Endodermal cell (in vitro differentiated cells): ENCODE measurements at regions not wholly inside any gene's neighbourhood (a gene's known extent, or its start where the extent isn't known, plus 50 kb on each side); places are given as distances from the start of the nearest gene placed in this dataset.

ENCODE experiments used
- DNase-seq: peaks from one replicate; pipeline ENCODE4 v3.0.0-alpha.2; 2017
- H3K27ac ChIP-seq: 2 replicates; pipeline ENCODE4 v1.5.1; 2013; ENCODE audit warnings: mild to moderate bottlenecking, low read depth, low read length, moderate library complexity
- H3K27me3 ChIP-seq: 2 replicates; pipeline ENCODE4 v1.6.1; 2013; ENCODE audit warnings: mild to moderate bottlenecking, low read length, moderate library complexity; ENCODE audit not compliant: insufficient read depth, control insufficient read depth, poor library complexity, severe bottlenecking
- H3K36me3 ChIP-seq: 2 replicates; pipeline ENCODE4 v1.7.0; 2013; ENCODE audit warnings: mild to moderate bottlenecking, low read length, moderate library complexity; ENCODE audit not compliant: control insufficient read depth, insufficient read depth
- H3K4me1 ChIP-seq: one replicate; pipeline ENCODE4 v1.7.0; 2013; ENCODE audit warnings: low read length; ENCODE audit not compliant: control insufficient read depth, insufficient read depth
- H3K4me3 ChIP-seq: 2 replicates; pipeline ENCODE4 v1.5.1; 2013; ENCODE audit warnings: mild to moderate bottlenecking, low read length, moderate library complexity
- H3K9ac ChIP-seq: 2 replicates; pipeline ENCODE4 v1.6.1; 2013; ENCODE audit warnings: mild to moderate bottlenecking, low read length, moderate library complexity; ENCODE audit not compliant: poor library complexity, severe bottlenecking; ENCODE audit errors: extremely low read depth
- H3K9me3 ChIP-seq: 2 replicates; pipeline ENCODE4 v1.6.1; 2013; ENCODE audit warnings: mild to moderate bottlenecking, low read length, moderate library complexity; ENCODE audit not compliant: control insufficient read depth
- H3K27ac Mint-ChIP-seq: 2 replicates; pipeline ENCODE4 v1.8.0; 2020; ENCODE audit warnings: mixed read lengths
- H3K27me3 Mint-ChIP-seq: 2 replicates; pipeline ENCODE4 v1.8.0; 2021; ENCODE audit warnings: mild to moderate bottlenecking, mixed read lengths; ENCODE audit not compliant: insufficient read depth
- H3K36me3 Mint-ChIP-seq: 2 replicates; pipeline ENCODE4 v1.8.0; 2020; ENCODE audit warnings: low read depth, mixed read lengths
- H3K4me1 Mint-ChIP-seq: 2 replicates; pipeline ENCODE4 v1.8.0; 2020; ENCODE audit warnings: mixed read lengths
- H3K4me3 Mint-ChIP-seq: 2 replicates; pipeline ENCODE4 v1.8.0; 2020; ENCODE audit warnings: mild to moderate bottlenecking, moderate library complexity, mixed read lengths
- H3K9me3 Mint-ChIP-seq: 2 replicates; pipeline ENCODE4 v1.8.0; 2020; ENCODE audit warnings: mild to moderate bottlenecking, mixed read lengths
- WGBS, 2 experiments: methylation state at CpG; one replicate each; pipeline versions ENCODE4 v1.1.5 to v1.1.7; 2013; ENCODE audit warnings: missing lambda C conversion rate in 2 of 2, mixed read lengths in 1 of 2; ENCODE audit not compliant: insufficient coverage in 1 of 2, insufficient read length in 1 of 2; 5-methylcytosine and 5-hydroxymethylcytosine counted together
- TF ChIP-seq, protein P1 (sequence below): fragments of 200-600 bp; sonication (generic); conservative IDR thresholded peaks from 2 replicates; pipeline ENCODE4 v1.5.0; 2021; ENCODE audit warnings: antibody characterized with exemption, mild to moderate bottlenecking

DNA sequence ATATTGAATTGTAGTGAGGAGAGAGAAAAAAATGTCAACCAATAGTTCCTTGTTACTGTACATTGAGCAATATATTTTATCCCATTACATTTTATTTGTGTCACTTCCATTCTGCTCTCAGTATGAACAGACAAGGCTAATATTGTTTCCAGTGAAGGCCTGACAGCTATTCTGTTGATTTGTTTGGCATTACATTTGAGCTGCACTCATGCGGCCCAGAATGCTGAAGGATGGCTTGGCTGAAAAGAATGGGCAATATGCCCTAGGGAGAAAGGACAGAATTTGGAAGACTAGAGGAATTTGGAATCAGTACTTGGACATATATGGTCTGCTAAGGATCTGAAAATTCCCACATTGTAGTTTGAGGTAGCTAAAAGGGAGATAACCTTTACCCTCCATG is 1294.4 kb downstream of the CDH8 start:
- no peak overlapping the region for H3K27ac Mint-ChIP-seq
- DNase-seq, result no peak
- TF ChIP-seq, protein P1, sequence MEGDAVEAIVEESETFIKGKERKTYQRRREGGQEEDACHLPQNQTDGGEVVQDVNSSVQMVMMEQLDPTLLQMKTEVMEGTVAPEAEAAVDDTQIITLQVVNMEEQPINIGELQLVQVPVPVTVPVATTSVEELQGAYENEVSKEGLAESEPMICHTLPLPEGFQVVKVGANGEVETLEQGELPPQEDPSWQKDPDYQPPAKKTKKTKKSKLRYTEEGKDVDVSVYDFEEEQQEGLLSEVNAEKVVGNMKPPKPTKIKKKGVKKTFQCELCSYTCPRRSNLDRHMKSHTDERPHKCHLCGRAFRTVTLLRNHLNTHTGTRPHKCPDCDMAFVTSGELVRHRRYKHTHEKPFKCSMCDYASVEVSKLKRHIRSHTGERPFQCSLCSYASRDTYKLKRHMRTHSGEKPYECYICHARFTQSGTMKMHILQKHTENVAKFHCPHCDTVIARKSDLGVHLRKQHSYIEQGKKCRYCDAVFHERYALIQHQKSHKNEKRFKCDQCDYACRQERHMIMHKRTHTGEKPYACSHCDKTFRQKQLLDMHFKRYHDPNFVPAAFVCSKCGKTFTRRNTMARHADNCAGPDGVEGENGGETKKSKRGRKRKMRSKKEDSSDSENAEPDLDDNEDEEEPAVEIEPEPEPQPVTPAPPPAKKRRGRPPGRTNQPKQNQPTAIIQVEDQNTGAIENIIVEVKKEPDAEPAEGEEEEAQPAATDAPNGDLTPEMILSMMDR, result no peak
- H3K27me3 ChIP-seq, result no peaks in the 10 kb centered on the region
- H3K36me3 ChIP-seq, result no peaks in the 10 kb centered on the region
- no peak overlapping the region for H3K4me3 Mint-ChIP-seq
- H3K27ac ChIP-seq, result no peak overlapping the region
- no peaks in the 10 kb centered on the region for H3K9me3 Mint-ChIP-seq
- H3K27me3 Mint-ChIP-seq, result no peaks in the 10 kb centered on the region
- no peaks in the 10 kb centered on the region for H3K9me3 ChIP-seq
- H3K4me3 ChIP-seq, result no peak overlapping the region
- H3K4me1 Mint-ChIP-seq, result no peaks in the 10 kb centered on the region
- H3K4me1 ChIP-seq, result no peaks in the 10 kb centered on the region
- WGBS, 2 experiments, result 98 to 100% methylated on average over 1 of the region's 1 CpG
- H3K9ac ChIP-seq, result no peak overlapping the region
- no peaks in the 10 kb centered on the region for H3K36me3 Mint-ChIP-seq

DNA sequence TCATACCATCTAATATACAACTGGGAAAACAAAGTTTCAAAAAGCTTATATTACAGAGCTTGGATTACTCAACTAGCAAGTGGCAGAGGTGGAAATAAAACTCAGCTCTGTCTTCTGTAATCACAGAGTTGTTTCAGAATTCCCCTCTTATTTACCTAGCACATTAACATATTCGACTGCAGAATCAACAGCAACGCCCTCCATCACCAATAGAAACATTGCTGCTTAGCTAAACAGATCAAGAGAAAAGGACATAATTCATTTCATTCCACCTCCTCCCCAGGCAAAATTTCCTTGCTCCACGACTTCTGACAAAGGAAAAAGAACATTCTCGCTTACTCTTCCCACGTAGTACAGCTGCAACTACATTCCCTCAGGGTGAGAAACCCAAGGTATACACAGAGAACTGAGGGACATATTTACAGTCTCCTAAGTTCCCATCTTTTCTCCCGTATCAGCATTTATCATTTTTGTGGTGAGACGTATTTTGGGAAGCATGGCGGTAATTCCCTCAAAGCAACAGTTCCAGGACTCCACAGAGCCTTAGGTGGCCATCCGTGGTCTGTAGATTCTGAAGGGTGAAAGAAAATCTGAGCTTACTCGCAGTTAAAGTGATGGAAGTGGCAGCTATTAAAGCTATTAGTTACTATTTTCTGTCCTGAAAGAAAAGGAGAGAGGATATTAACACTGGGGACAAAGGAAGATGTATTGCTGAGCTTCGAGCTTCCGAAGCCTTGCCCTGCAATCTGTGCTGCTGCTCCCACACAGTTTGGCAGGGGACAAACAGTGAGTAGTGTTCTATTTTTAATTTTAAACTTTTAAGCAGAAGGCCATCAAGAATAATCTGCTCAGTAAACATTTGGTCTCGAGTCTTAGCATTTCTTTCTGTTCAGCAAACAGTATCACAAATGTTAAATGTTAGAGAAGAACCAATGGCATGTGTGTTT is 1296.2 kb downstream of the CDH8 start:
- no peak overlapping the region for H3K27ac Mint-ChIP-seq
- Histone ChIP-seq H3K36me3 (no peaks in the 10 kb centered on the region), H3K9me3 (no peaks in the 10 kb centered on the region), H3K4me3 (no peak overlapping the region), H3K27me3 (no peaks in the 10 kb centered on the region), H3K4me1 (no peaks in the 10 kb centered on the region), H3K9ac (no peak overlapping the region), H3K27ac (no peak overlapping the region)
- H3K4me1 Mint-ChIP-seq, result no peaks in the 10 kb centered on the region
- H3K36me3 Mint-ChIP-seq, result no peaks in the 10 kb centered on the region
- DNase-seq, result no peak
- 78 to 86% methylated on average over 6 to 13 of the region's 13 CpGs for WGBS, 2 experiments
- H3K9me3 Mint-ChIP-seq, result no peaks in the 10 kb centered on the region
- no peak overlapping the region for H3K4me3 Mint-ChIP-seq
- TF ChIP-seq, protein P1, result no peak
- no peaks in the 10 kb centered on the region for H3K27me3 Mint-ChIP-seq

DNA sequence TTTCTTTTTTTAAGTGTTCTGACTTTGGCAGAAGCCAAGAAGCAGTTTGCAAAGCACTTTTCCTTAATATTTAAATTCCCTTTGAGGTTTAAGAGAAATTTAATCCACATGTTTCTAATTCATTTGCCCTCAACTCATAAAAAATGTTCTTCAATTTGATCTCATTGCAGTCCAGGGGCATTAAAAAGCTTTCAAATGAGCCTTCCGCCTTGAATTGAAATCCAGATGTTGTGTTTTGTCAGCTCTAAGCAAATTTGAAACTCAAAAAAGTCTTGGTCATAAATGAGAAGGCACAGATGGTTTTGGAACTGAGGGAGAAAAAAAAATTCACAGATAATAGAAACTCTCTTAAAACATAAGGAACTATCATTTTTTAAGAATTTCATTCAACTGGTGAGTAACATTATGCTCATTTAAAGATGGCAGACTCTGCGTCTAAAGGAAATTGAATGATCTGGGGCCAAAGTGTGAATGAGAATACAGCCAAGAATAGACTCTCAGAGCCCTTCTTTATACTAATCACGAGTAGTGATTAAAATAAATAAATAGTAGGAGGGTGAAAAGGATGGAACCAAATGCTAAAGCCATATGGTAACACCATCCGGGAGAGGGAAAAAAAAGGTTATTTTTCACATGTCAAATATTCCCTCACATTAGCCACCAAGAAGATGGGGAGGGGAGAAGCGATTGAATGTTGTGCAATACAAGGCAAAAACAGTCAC is 1304.7 kb downstream of the CDH8 start:
- H3K27me3 ChIP-seq, result no peaks in the 10 kb centered on the region
- no peak for DNase-seq
- no peak overlapping the region for H3K27ac ChIP-seq
- Mint-ChIP-seq H3K27me3 (no peaks in the 10 kb centered on the region), H3K9me3 (no peaks in the 10 kb centered on the region), H3K4me1 (no peaks in the 10 kb centered on the region), H3K4me3 (no peak overlapping the region), H3K36me3 (no peaks in the 10 kb centered on the region), H3K27ac (no peak overlapping the region)
- WGBS, 2 experiments, result 80 to 86% methylated on average over 1 to 3 of the region's 5 CpGs
- H3K4me3 ChIP-seq, result no peak overlapping the region
- H3K4me1 ChIP-seq, result no peaks in the 10 kb centered on the region
- no peak overlapping the region for H3K9ac ChIP-seq
- H3K9me3 ChIP-seq, result no peaks in the 10 kb centered on the region
- no peaks in the 10 kb centered on the region for H3K36me3 ChIP-seq
- TF ChIP-seq, protein P1, result no peak
